ENCODE measurements at regions not wholly inside any gene's neighbourhood (a gene's known extent, or its start where the extent isn't known, plus 50 kb on each side); places are given as distances from the start of the nearest gene placed in this dataset.

DNA sequence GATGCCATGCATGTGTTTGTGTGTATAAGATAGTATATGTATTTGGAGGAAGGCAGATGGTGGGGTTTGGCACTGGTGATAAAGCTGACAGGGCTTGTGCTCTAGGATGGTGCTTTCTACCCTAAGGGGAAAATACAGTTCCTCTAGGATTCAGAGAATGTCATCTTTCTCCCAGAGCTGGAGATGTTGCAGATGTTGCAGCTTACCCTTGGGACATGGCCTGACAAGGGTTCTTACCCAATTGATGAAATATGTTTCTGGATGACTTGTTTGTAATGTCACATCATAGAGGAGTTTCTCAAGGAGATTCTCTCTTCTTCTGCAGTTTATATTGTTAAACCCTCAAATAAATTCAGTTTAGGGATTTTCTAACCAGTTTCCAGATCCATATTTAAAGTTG lies 52.5 kb upstream of the PITX2 start:
- H3K27me3 ChIP-seq (ENCODE audit: control insufficient read depth in 4 of 4, insufficient read depth in 4 of 4, low read length in 3 of 4) = peaks cover 0 to 9% (median 0%) of the 10 kb centered on the region in 4 donors
- no peak overlapping the region for H3K4me3 ChIP-seq (ENCODE audit: low read depth in 1 of 3, low read length in 3 of 3)
- no peak overlapping the region for H3K9ac ChIP-seq (ENCODE audit: low read depth in 1 of 2, low read length in 2 of 2)
- no peak for DNase-seq (ENCODE audit: low spot score)
- no peaks in the 10 kb centered on the region for H3K4me1 ChIP-seq (ENCODE audit: control insufficient read depth in 4 of 4, insufficient read depth in 4 of 4, low read length in 3 of 4)
- no peaks in the 10 kb centered on the region for H3K36me3 ChIP-seq (ENCODE audit: control insufficient read depth in 4 of 4, insufficient read depth in 3 of 4, low read depth in 1 of 4, low read length in 3 of 4)
- no peaks in the 10 kb centered on the region for H3K9me3 ChIP-seq (ENCODE audit: control insufficient read depth in 4 of 4, low read length in 3 of 4)
- TF ChIP-seq SP1 (IDR thresholded peaks at IDR 0.05) (no peak), CTCF (IDR thresholded peaks at IDR 0.05; ENCODE audit: low read depth, low read length, missing input control) (no peak), NR2F2 (IDR thresholded peaks at IDR 0.05) (no peak), HNF4G (IDR thresholded peaks at IDR 0.05) (no peak), FOXA2 (IDR thresholded peaks at IDR 0.05) (no peak), REST (IDR thresholded peaks at IDR 0.05) (no peak), MAX (IDR thresholded peaks at IDR 0.05) (no peak)
- no peak overlapping the region for H3K27ac ChIP-seq (ENCODE audit: low read depth in 1 of 2, low read length in 2 of 2)

DNA sequence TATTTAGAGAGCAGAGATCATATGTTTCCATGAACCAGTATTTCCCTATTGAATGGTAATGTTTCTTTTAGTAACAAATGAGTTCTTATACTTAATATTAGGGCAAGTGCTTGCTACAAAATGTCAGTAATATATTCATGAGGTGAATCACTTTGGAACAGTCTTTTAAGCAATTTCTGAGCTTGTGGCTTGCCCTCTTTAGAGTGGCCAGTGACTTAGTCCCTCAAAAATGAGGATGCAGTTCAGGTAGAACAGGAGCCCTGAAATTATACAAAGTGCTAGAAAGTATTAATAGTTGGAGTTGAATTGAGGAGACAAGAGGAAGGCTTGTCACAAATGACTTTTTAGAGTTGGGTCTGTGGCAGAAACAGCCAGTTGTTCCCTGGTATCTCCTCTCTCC lies 53.4 kb upstream of the PITX2 start:
- Histone ChIP-seq H3K9me3 (ENCODE audit: control insufficient read depth in 4 of 4, low read length in 3 of 4) (no peaks in the 10 kb centered on the region), H3K36me3 (ENCODE audit: control insufficient read depth in 4 of 4, insufficient read depth in 3 of 4, low read depth in 1 of 4, low read length in 3 of 4) (no peaks in the 10 kb centered on the region), H3K4me3 (ENCODE audit: low read depth in 1 of 3, low read length in 3 of 3) (no peak overlapping the region), H3K4me1 (ENCODE audit: control insufficient read depth in 4 of 4, insufficient read depth in 4 of 4, low read length in 3 of 4) (no peaks in the 10 kb centered on the region), H3K27me3 (ENCODE audit: control insufficient read depth in 4 of 4, insufficient read depth in 4 of 4, low read length in 3 of 4) (peaks cover 0 to 9% (median 0%) of the 10 kb centered on the region in 4 donors), H3K27ac (ENCODE audit: low read depth in 1 of 2, low read length in 2 of 2) (no peak overlapping the region), H3K9ac (ENCODE audit: low read depth in 1 of 2, low read length in 2 of 2) (no peak overlapping the region)
- TF ChIP-seq HNF4G (IDR thresholded peaks at IDR 0.05) = no peak
- no peak for TF ChIP-seq REST (IDR thresholded peaks at IDR 0.05)
- no peak for TF ChIP-seq YY1 (IDR thresholded peaks at IDR 0.05)
- no peak for TF ChIP-seq RAD21 (IDR thresholded peaks at IDR 0.05)
- TF ChIP-seq FOXA2 (IDR thresholded peaks at IDR 0.05) = no peak
- no peak for TF ChIP-seq CTCF (IDR thresholded peaks at IDR 0.05; ENCODE audit: low read depth, low read length, missing input control)
- no peak for TF ChIP-seq EGR1 (IDR thresholded peaks at IDR 0.05; ENCODE audit: low read depth in 2 of 2)
- TF ChIP-seq JUND (IDR thresholded peaks at IDR 0.05) = no peak
- no peak for DNase-seq (ENCODE audit: low spot score)

All from liver (tissue), 7 donors.